Dermis microvascular lymphatic vessel endothelial cell (primary cell): ENCODE measurements at regions not wholly inside any gene's neighbourhood (a gene's known extent, or its start where the extent isn't known, plus 50 kb on each side); places are given as distances from the start of the nearest gene placed in this dataset.
A peak's percentile ranks its signal among the peaks of the same experiment; 100 is the strongest.
"Not testable (repeated sequence)": the region's sequence is repeated elsewhere in the genome, so short reads cannot be mapped to it uniquely, and the experiment has no call there.

Experiments used
- DNase-seq, 2 donors: peaks; one replicate each; pipeline versions ENCODE4 v3.0.0 to v3.0.0-alpha.2; 2010; ENCODE audit warnings: low read depth in 2 of 2

DNA sequence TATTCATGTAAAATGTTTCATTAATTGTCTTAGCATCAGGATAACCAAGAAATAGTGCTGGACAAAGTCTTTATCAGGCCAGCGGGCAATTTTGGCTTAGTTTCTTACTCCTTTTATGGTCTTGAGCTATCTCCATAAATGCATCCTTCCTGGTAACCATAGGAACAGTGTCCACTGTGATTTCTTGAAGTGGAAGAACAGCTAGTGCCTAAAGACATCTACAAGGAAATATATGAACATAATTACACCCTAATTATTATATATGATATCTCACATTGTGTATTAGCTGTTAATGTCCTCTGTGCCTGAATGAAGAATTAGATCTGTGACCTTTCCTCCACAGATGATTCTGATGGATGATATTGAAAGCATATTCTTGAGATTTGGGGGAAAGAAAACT is 286.7 kb upstream of the ATXN7L3B start:
- no peak for DNase-seq

DNA sequence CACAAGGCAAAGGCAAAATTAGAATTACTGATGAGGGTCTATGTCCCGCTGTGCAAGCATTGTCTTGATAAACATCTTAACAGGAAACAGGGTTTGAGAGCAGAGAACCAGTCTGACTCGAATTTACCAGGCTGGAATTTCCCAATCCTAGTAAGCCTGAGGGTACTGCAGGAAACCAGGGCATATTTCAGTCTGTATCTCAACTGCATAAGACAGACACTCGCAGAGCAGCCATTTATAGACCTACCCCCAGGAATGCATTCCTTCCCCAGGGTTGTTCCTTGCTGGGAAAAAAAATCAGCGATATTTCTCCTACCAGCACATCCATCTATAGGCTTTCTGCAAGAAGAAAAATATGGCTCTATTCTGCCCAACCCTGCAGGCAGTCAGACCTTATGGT is 283.8 kb upstream of the ATXN7L3B start:
- not testable (repeated sequence) for DNase-seq

DNA sequence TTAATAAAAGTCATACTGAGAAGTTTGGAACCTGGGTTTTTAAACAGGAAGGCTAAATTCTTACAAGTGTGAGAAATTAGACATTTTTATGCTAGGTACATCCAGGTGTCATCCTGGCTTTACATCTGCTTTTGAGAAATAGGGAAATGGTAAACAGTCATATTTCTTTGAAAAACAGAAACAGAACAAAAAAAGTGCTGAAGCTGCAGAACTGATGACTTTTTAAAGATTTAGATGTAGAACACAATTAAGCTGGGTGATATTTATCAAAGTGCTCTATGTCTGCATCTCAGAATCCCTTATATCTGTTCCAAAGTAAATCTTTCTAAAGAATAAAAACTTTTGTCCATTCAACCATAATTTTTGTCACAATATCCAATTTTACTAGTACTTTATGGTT is 282.9 kb upstream of the ATXN7L3B start:
- DNase-seq, result no peak

DNA sequence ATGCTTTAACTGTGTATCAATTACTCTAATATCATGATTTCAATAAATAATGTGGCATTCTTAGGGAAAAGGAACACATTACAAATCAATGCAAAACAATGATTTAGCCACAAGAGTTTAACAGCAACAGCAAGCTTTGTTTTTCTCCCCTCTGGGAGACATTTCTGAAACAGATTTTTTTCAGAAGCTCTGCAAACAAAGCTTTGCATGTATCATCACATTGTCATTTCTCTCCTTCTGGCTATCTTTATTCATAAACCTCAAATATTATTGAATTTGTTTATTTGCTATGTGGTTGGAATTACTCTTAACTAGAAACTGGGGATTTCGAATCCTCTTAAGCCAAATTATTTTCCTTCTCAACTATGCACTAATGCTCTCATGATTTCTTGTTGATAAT is 278.4 kb upstream of the ATXN7L3B start:
- DNase-seq, result no peak

DNA sequence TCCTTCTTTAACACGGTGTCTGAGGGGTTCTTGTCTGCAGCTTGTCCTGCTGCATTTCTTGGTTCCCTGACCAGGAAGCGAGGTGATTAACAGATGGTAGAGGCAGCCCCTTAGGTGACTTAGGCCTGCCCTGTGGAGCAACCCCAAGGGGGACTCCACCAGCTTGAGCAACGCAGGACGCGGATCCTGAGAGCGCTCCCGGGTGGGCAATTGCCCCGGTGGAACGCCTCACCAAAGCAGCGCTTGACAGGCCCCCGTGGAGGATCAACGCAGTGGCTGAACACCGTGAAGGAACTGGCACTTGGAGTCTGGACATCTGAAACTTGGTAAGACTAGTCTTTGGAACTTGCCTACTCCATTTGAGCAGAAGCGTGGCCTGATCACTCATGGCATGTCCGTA is 272.9 kb upstream of the ATXN7L3B start:
- DNase-seq, result no peak

DNA sequence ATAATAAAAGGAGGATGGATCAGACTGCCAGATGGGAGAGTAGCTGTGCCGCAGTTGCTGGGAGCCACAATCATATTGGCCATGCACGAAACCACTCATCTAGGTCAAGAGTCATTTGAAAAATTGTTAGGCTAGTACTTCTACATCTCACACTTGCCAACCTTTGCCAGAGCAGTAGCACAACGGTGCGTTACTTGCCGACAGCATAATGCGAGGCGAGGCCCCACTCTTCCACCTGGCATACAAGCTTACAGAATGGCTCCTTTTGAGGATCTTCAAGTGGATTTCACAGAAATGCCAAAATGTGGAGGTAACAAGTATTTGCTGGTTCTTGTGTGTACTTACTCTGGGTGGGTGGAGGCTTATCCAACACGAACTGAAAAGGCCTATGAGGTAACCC is 268.3 kb upstream of the ATXN7L3B start:
- not testable (repeated sequence) for DNase-seq

DNA sequence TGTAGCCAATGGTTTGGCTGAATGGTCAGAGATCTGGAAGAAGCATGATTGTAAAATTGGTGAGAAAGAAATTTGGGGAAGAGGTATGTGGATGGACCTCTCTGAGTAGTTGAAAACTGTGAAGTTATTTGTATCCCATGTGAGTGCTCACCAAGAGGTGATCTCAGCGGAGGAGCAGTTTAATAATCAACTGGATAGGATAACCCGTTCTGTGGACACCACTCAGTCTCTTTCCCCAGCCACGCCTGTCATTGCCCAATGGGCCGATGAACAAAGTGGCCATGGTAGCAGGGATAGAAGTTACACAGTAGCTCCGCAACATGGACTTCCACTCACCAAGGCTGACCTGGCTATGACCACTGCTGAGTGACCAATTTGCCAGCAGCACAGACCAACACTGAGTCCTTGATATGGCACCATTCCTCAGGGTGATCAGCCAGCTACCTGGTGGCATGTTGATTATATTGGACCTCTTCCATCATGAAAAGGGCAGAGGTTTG is 257.4 kb upstream of the ATXN7L3B start:
- DNase-seq, result no peak

DNA sequence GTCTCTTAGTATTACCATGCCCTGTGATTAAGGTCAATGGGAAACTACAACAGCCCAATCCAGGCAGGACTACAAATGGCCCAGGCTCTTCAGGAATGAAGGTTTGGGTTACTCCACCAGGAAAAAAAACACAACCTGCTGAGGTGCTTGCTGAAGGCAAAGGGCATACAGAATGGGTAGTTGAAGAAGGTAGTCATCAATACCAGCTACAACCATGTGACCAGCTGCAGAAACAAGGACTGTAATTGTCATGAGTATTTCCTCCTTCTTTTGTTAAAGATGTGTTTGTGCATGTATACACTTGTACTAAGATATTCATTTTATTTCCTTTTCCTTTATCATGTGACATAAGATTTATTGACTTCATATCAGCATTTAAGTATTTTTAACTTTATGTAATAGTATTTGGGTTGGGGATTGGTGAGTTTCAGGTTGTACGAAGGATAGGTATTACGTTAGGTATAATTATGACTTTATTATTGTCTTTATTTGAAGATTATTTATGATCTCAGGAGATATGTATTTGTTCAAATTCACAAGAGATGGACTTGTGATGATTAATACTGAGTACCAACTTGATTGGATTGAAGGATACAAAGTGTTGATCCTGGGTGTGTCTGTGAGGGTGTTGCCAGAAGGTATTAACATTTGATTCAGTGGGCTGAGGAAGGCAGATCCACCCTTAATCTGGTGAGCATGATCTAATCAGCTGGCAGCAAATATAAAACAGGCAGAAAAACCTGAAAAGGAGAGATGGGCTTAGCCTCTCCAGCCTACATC is 256.0 kb upstream of the ATXN7L3B start:
- DNase-seq, result not testable (repeated sequence)

DNA sequence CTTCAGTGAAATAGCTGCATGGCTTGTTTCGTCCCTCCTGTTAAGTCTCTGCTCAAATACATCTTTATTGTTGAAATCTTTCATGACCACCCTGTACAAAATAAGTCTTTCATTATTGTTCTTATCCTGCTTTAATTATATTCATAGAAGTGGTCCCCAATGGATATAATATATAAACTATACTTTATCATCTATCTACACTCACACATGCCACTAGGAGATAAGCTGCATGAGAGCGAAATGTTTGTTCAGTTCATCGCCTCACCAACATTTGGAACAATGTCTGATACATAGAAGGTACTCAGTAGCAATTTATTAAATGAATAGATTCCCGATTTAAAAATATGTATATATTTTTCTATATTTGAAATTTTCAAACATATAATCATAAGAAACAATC is 254.0 kb upstream of the ATXN7L3B start:
- DNase-seq, result no peak

DNA sequence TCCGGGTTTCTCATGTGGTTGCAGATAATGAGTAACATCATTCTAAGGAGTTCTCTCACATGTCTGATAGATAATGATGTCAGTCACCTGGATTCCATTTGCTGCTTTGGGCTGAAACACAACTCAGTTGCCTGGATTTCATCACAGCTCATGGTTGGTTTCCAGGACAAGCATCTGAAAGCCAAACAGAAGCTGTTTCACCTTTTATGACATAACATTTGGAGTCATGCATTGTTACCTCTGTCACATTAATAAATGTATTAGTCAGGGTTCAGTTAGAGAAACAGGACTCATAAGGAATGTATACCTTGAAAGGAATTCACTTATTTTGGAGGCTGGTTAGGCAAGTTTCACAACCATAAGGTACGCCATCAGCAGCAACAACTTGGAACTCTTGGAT is 251.9 kb upstream of the ATXN7L3B start:
- no peak for DNase-seq

DNA sequence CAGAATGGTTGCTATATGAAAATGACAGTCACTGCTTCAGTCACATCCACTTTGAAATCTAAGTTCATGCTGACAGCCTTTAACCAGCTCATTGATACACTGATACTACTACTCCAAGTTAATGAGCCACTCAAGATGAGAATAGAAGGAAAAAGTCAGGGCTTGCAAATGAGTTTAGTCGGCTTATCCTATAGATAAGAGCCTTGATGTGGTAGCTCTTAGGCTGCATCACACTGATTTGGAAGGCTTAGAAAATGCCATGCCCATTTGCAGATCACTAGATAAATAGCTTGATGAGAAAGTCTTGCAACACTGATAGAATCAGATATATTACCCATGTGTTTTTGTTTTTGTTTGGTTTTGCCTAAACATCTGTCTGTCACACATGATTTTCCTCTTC is 251.4 kb upstream of the ATXN7L3B start:
- no peak for DNase-seq

DNA sequence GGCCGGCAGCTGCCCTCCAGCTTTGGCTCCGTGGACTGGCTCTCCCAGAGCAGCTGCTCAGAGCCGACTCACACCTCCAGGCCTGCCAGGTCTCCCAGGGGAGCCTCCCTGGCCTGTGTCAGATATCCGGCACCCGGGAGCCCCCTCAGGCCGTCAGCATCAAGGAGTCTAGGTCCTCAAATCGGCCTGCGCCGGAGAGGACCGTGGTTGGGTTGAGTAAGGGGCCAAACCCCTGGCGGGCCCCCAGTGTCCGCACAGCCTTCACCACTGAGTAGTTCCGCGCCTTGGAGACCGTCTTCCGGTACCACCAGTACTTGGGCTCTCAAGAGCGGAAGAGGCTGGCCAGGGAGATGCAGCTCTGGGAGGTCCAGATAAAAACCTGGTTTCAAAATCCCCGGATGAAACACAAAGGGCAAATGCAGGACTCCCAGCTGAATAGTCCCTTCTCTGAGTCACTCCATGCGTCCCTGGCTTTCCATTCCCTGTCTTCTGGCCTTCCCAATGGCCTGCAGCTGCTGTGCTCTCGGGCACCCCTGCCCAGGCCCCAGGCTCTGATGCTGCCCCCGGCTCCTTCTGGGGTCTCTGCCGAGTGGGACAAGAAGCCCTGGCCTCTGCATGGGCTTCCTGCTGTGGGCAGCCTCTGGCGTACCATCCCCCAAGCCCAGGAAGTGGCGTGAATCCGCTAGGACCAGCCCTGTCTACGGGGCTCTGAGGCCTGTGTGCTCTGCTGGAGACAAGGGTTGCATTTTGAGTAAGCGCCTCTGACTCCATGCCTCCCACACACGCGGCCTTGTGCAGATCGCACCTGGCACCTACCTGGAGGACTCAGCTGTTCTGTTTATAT is 245.1 kb upstream of the ATXN7L3B start:
- no peak for DNase-seq

DNA sequence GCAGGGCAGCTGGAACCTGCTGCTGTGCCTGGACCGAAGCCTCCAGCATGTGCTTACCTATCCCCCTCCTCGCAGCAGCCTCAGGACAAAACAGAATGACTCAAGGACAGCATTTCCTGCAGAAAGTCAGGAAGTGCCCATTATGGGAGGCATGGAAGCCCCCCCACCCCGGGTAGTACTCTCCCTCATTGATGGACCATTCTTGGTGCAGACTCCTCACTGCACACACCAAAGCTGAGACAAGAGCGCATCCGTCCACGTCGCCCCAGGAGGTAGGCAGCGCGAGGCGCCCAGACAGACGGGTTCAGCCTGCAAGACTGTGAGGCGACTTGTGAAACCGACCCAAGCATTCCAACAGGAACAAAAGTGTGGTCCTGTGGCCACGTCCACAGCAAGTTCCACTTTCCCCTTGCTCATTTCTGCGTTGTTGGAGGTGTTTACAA is 243.9 kb upstream of the ATXN7L3B start:
- no peak for DNase-seq

DNA sequence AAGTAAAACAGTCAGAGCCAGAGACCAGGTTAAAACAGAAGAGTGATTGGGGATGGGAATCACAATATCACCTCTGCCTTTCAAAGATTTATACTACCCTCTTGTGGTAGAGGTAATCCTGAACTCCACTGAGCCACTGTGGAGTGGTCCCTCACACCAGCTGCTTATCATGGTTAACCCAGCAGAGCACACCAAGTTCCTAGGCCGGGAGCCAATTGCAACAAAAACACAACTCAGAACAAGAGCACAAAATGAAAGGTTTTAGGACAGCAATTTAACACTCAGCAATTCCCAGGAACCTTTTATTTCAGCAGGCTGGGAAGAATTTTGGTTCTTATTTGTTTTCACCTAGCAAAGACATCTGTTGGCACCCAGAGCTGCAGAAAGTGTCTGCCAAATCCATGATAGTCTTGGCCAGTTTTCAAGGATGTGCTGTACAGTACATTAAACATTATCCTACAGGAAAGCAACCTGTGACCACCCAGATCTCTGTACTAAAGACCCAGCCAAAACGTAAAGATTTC is 220.5 kb upstream of the ATXN7L3B start:
- peak; percentile 6 to 24 for DNase-seq

DNA sequence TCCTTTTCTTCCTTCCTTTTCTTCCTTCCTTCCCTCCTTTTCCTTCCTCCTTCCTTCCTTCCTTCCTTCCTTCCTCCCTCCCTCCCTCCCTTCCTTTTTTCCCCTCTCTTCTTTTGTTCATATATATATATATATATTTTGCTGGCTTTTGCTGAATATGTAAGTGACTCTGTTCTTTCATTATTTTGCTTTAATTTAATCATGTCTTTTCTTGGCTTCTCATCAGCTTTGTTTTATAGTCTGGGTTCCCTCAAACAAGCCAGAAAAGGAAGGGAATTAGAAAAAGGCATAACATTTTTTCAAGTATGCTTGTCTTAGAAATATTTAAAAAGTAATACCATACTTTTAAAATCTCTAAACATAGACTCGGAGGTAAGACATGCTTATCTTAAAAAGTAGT is 219.9 kb upstream of the ATXN7L3B start:
- DNase-seq, result no peak

DNA sequence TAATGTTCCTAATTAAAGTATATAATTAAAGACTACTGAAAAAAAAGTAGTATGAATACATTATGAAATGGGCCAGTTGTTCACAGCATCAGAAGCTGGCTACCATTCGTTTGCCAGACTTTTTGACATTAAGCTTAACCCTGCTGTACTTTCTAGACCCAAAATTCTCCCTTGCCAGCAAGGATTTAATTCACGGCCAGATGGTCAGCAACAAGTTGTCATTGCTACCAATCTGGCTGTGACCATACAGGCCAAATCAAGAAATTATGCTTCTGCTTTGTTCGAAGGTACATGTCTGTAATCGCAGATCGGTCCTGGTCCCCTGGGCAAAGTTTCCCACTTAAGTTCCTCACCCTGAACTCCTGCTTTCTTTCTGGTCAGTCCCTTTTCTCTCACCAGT is 217.7 kb upstream of the ATXN7L3B start:
- no peak for DNase-seq

DNA sequence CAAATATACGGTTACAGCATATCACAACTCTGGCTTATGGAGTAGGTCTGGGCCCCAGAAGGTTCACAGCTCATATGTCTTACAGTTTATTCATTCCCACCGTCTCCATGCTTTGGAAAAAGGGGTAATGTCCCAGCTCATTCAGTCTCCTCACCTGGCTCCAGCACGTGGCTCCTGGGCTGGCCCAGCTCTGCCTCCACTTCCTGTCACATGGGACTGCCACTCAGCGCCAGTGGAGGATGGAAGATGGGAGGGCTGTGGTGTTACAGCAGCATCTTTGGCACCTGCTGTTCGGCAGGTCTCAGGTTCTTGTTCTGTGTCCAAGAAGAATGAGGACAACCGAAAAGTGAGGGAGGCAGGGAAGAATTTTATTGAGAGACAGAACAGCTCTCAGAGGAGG is 216.3 kb upstream of the ATXN7L3B start:
- DNase-seq, result no peak

DNA sequence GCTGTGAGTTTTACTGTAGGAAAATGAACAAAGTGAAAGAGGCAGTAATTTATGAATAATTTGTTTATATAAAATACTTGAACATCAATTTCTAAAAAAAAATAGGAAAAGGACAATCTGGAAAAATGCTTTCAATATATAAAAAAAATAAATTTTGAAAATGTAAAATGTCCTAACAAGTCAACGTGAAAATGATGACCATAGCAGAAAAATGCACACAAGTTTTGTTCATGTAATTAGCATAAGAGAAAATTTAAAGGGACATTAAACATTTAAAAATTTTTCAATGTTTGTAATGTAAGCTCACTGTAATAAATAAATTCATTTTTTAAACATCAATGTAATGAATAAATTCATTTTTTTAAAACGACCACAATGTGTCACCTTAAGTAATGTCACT is 214.8 kb upstream of the ATXN7L3B start:
- DNase-seq, result no peak

DNA sequence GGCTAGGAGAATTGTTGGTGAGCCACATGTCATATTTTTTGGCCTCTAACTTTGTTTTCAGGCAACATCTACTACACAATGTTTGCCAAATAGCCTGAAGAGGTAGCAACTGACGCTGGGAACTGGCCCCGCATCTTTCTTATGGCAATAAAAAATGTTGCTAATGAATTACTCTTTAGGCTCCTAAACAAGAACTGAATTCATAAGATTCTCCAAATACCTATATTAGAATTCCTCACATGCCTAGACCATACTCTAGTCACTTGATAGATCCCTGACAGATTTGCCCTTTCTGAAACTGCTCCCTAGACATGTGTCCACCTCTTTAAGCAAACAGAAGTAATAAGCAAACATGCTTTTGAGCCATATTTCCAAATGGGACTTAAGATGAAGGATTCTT is 209.0 kb upstream of the ATXN7L3B start:
- DNase-seq, result no peak

DNA sequence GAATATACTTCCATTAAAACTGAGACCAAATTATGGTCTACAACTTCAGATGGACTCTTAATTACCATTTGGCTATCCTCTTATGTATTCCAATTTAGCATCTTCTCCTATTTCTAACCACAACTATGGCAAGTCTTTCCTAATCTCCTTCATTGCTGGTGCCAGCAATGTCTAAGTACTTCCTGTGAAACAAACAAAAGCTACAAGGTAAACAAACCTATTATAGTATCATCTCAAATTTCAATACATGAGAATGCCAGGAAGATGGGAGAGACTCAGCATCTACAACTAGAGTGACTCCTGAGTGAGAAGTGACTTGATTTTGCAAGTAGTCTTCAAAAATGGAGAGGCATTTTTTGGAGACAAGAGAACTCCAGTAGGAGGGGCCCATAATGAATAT is 202.9 kb upstream of the ATXN7L3B start:
- no peak for DNase-seq

DNA sequence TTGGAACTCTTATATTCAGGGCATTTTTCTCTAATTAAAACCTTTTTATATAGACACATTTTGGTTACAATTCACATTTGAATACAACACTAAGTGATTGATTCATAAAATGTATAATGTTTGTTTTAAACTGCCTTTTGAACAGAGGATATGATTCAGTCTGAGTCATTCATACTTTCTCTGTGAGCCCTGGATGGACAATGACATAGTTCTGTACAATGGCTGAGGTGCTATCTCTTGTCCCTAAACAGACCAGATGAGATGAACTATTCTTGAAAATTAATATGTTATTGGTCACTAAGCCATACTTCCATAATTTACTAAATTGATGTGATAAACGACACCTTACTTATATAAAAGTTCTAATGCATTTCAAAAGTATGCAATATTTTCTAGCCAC is 199.7 kb upstream of the ATXN7L3B start:
- DNase-seq, result peak; percentile 15 to 59

DNA sequence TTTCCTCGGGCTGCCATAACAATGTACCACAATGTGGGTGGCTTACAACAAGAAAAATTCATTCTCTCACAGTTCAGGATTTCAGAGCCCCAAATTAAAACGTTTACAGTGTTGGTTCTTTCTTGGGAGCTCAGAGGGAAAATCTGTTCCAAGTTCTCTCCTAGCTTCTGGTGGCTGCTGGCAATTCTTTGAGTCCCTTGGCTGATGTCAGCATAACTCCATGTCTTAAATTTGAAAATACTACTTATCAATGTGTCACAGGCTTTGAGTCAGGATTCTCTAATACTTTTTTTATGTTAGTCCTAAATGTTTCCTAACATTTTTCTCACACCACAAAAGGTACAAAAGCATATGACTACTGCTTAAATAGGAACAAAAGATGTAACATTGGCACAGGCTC is 198.4 kb upstream of the ATXN7L3B start:
- no peak for DNase-seq

DNA sequence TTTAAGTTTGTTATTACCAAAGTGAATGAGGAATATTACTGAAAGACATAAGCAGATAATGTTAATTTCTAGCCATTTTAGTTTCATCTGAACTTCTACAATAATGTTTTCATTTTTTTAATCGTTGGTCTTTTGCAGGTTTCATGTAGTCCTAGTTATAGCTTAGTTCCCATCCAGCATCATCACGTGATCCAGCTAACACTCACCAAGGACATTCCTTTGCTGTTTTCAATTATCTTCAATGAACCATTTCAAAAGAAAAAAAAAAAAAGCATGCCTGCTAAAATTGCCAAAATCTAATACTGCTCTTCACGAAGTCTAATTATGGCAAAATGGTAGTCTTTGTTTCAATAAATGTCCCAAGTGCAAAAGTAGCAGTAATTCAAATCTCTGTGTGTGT is 187.7 kb upstream of the ATXN7L3B start:
- DNase-seq, result no peak
